Right lobe of liver (tissue), 6 donors: ENCODE measurements at regions not wholly inside any gene's neighbourhood (a gene's known extent, or its start where the extent isn't known, plus 50 kb on each side); places are given as distances from the start of the nearest gene placed in this dataset.

Source experiments
- ATAC-seq, 4 donors: fragments of 200-7000 bp; cut with Tn5 transposase; one replicate each; pipeline ENCODE4 v1.9.1; 2020; ENCODE audit warnings: mild to moderate bottlenecking in 4 of 4, moderate library complexity in 4 of 4
- DNase-seq, 3 donors: peaks; one replicate each; pipeline ENCODE4 v3.0.0-alpha.2; 2020
- H3K27ac ChIP-seq, 3 donors: fragments of 200-600 bp; one replicate each; pipeline ENCODE4 v1.8.0; 2022
- H3K27me3 ChIP-seq, 2 donors: fragments of 200-600 bp; one replicate each; pipeline ENCODE4 v1.8.0; 2022
- H3K36me3 ChIP-seq, 4 donors: fragments of 200-600 bp; sonication (generic) in 1 of 4; one replicate each; pipeline versions ENCODE4 v1.5.1 to v1.8.0; 2017 to 2022; ENCODE audit warnings: control low read depth in 1 of 4
- H3K4me1 ChIP-seq, 4 donors: fragments of 200-600 bp; sonication (generic) in 1 of 4; one replicate each; pipeline versions ENCODE4 v1.5.1 to v1.8.0; 2017 to 2022; ENCODE audit warnings: control low read depth in 1 of 4
- H3K4me3 ChIP-seq, 3 donors: fragments of 200-600 bp; one replicate each; pipeline ENCODE4 v1.8.0; 2022
- H3K9me3 ChIP-seq, 4 donors: fragments of 200-600 bp; sonication (generic) in 1 of 4; one replicate each; pipeline versions ENCODE4 v1.5.1 to v1.8.0; 2017 to 2022; ENCODE audit warnings: control low read depth in 1 of 4
- CTCF ChIP-seq, 4 donors: fragments of 200-600 bp in 3 of 4; fragments of 450-650 bp in 1 of 4; IDR thresholded peaks; one replicate each; pipeline versions ENCODE4 v1.5.1 to v1.8.0; 2016 to 2022; ENCODE audit warnings: antibody characterized with exemption in 4 of 4, mild to moderate bottlenecking in 2 of 4
- POLR2A ChIP-seq: fragments of 450-650 bp; IDR thresholded peaks from one replicate; pipeline ENCODE4 v1.6.1; 2017; ENCODE audit warnings: antibody characterized with exemption, mild to moderate bottlenecking
- WGBS: methylation state at CpG from one replicate; pipeline ENCODE4 v1.1.6; 2018; ENCODE audit warnings: low coverage, low lambda C conversion rate; ENCODE audit not compliant: insufficient coverage; ENCODE audit errors: missing lambda C conversion rate; 5-methylcytosine and 5-hydroxymethylcytosine counted together
- intact Hi-C, 2 donors: fragments of 100-400 bp; cut with DNase I; formaldehyde crosslinking; loops; one replicate each; pipeline versions ENCODE4 v1.11.2 to v1.14.1; 2022
- donor health status: DM: no; HTN: yes; CAD: no.
- donor health status: DM: no; HTN: no; CAD: no.
- donor health status: DM: no; HTN: no; CAD: no.
- donor health status: DM: no; HTN: yes; CAD: no.
- donor health status: DM: no; HTN: yes; CAD: no.

- intact Hi-C loops: no loop called here
- no peak for TF ChIP-seq CTCF (IDR thresholded peaks at IDR 0.05)
- TF ChIP-seq POLR2A: no peak
- Histone ChIP-seq H3K9me3 (no peaks in the 10 kb centered on the region), H3K4me1 (no peaks in the 10 kb centered on the region), H3K4me3 (no peak overlapping the region), H3K27ac (no peak overlapping the region), H3K36me3 (no peaks in the 10 kb centered on the region), H3K27me3 (no peaks in the 10 kb centered on the region)
- WGBS: 82% methylated on average over 2 of the region's 2 CpGs
- no peak for DNase-seq
- ATAC-seq: no peak
Observed at GRCh38 chr3:115553796-115554486, 69.4 kb upstream of the GAP43 start.

GRCh38 chr3:115554487-115554807 lies 68.9 kb upstream of the GAP43 start:
- TF ChIP-seq CTCF (IDR thresholded peaks at IDR 0.05): no peak
- intact Hi-C loops: no loop called here
- H3K27me3 ChIP-seq: no peaks in the 10 kb centered on the region
- no peaks in the 10 kb centered on the region for H3K9me3 ChIP-seq
- no peak overlapping the region for H3K27ac ChIP-seq
- no peak overlapping the region for H3K4me3 ChIP-seq
- H3K4me1 ChIP-seq: no peaks in the 10 kb centered on the region
- H3K36me3 ChIP-seq: no peaks in the 10 kb centered on the region
- no peak for DNase-seq
- no peak for ATAC-seq

- 46% methylated on average over 4 of the region's 4 CpGs for WGBS
- intact Hi-C loops: no loop called here
- Histone ChIP-seq H3K4me1 (no peaks in the 10 kb centered on the region), H3K36me3 (no peaks in the 10 kb centered on the region), H3K27me3 (no peaks in the 10 kb centered on the region), H3K27ac (no peak overlapping the region), H3K4me3 (no peak overlapping the region), H3K9me3 (no peaks in the 10 kb centered on the region)
- TF ChIP-seq POLR2A (no peak), CTCF (IDR thresholded peaks at IDR 0.05) (no peak)
- DNase-seq (no peak), ATAC-seq (no peak)
Observed at GRCh38 chr3:115562636-115563267, 60.6 kb upstream of the GAP43 start.

- ATAC-seq (no peak), DNase-seq (no peak)
- Histone ChIP-seq H3K9me3 (no peaks in the 10 kb centered on the region), H3K27ac (no peak overlapping the region), H3K4me1 (no peaks in the 10 kb centered on the region), H3K27me3 (no peaks in the 10 kb centered on the region), H3K4me3 (no peak overlapping the region), H3K36me3 (no peaks in the 10 kb centered on the region)
- intact Hi-C loops: no loop called here
- TF ChIP-seq CTCF (IDR thresholded peaks at IDR 0.05) (no peak), POLR2A (no peak)
- whole genome bisulfite sequencing: 70% methylated on average over 1 of the region's 1 CpG
Observed at GRCh38 chr3:115563984-115564383, 59.3 kb upstream of the GAP43 start.
